ENCODE measurements at regions not wholly inside any gene's neighbourhood (a gene's known extent, or its start where the extent isn't known, plus 50 kb on each side); places are given as distances from the start of the nearest gene placed in this dataset.

DNA sequence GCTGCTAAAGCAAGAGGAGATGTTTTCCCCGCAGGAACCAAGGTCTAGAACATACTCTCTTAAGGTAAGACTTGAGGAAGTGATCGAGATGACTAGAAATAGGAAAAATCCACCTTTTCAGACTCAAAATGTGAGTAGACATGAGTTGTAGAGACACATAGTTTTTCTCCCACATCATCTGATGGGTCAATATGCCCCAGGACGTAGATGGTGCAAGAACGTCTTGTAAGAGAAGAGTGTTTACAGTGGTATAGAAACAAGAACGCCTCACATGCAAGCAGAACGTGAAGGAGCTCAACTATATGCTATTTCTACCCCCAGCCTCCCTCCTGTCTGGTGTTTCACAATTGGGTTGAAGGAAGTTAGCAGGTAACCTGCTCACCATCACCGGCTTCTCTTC lies 144.0 kb upstream of the BACE2 start:
- H3K36me3 ChIP-seq (ENCODE audit: control insufficient read depth, insufficient read depth, low read length): no peaks in the 10 kb centered on the region
- no peaks in the 10 kb centered on the region for H3K9me3 ChIP-seq (ENCODE audit: control insufficient read depth, insufficient read depth, low read length)
- H3K4me3 ChIP-seq (ENCODE audit: low read depth, low read length): no peak overlapping the region
- no peaks in the 10 kb centered on the region for H3K27me3 ChIP-seq (ENCODE audit: control insufficient read depth, insufficient read depth, low read length)
- no peaks in the 10 kb centered on the region for H3K4me1 ChIP-seq (ENCODE audit: control insufficient read depth, insufficient read depth, low read length)
- H3K9ac ChIP-seq (ENCODE audit: low read depth, low read length): no peak overlapping the region

DNA sequence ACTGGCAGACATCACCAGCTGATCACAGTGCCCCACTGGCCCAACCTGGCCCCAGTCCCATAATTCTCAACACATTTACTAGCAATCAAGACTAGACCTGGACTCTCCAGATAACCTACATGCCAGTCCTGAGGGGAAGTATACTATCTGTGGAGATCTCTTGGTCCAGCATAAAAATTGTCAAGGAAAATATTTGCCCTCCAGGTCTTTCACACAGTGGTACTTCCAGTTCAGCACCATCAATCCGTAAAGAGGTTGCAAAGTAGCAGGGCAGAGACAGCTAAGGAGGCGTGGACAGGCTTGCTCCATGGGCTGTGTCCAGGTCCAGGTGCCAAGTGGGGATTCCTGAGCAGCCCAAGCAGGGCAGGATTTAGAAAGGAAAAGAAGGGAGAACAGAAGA lies 143.6 kb upstream of the BACE2 start:
- H3K27me3 ChIP-seq (ENCODE audit: control insufficient read depth, insufficient read depth, low read length): no peaks in the 10 kb centered on the region
- H3K36me3 ChIP-seq (ENCODE audit: control insufficient read depth, insufficient read depth, low read length): no peaks in the 10 kb centered on the region
- H3K4me1 ChIP-seq (ENCODE audit: control insufficient read depth, insufficient read depth, low read length): no peaks in the 10 kb centered on the region
- no peak overlapping the region for H3K9ac ChIP-seq (ENCODE audit: low read depth, low read length)
- H3K4me3 ChIP-seq (ENCODE audit: low read depth, low read length): no peak overlapping the region
- no peaks in the 10 kb centered on the region for H3K9me3 ChIP-seq (ENCODE audit: control insufficient read depth, insufficient read depth, low read length)

DNA sequence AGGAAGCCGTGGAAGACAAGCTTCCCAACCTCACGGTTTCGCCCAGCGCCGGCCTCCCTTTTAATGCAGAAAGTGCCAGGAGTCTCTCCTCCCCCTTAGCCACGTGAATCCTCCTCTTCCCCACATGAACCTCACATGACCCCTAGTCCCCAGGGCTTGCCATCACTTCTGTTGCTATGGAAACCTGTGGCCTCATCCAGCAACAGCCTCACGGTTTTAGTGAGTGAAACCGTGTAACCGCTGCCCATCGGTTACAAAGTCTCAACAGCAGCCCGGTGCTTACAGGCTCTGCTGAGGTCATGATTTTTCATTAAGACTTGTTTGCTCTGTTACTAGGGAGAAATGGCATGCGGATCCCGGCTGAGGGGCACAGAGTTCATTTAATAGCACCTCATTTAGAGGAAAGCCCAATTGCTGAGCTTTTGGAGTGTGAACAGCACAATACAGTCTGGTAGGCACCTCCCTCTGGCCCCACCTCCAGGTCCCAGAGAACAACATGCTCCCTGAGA lies 143.2 kb upstream of the BACE2 start:
- Histone ChIP-seq H3K36me3 (ENCODE audit: control insufficient read depth, insufficient read depth, low read length) (no peaks in the 10 kb centered on the region), H3K9ac (ENCODE audit: low read depth, low read length) (no peak overlapping the region), H3K4me1 (ENCODE audit: control insufficient read depth, insufficient read depth, low read length) (no peaks in the 10 kb centered on the region), H3K9me3 (ENCODE audit: control insufficient read depth, insufficient read depth, low read length) (no peaks in the 10 kb centered on the region), H3K4me3 (ENCODE audit: low read depth, low read length) (no peak overlapping the region), H3K27me3 (ENCODE audit: control insufficient read depth, insufficient read depth, low read length) (no peaks in the 10 kb centered on the region)

DNA sequence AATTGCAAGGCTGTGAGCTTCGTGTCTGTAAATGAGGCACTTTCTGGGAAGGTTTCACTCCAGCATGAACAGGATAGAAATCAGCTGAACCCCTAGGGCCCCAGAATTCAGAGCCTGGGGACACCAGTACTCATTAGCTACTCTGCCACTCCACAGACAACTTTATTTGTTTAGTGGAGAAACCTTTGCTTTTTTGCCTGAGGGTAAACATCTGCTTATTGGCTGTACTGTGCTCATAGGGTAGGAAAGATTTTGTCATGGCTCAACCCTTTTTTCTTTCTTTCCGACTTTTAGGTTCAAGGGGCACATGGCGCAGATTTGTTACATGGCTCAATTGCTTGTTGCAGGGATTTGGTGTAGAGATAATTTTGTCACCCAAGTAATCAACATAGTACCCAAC lies 138.4 kb upstream of the BACE2 start:
- no peak overlapping the region for H3K4me3 ChIP-seq (ENCODE audit: low read depth, low read length)
- H3K9me3 ChIP-seq (ENCODE audit: control insufficient read depth, insufficient read depth, low read length): no peaks in the 10 kb centered on the region
- no peaks in the 10 kb centered on the region for H3K27me3 ChIP-seq (ENCODE audit: control insufficient read depth, insufficient read depth, low read length)
- no peaks in the 10 kb centered on the region for H3K4me1 ChIP-seq (ENCODE audit: control insufficient read depth, insufficient read depth, low read length)
- H3K36me3 ChIP-seq (ENCODE audit: control insufficient read depth, insufficient read depth, low read length): no peaks in the 10 kb centered on the region
- no peak overlapping the region for H3K9ac ChIP-seq (ENCODE audit: low read depth, low read length)

DNA sequence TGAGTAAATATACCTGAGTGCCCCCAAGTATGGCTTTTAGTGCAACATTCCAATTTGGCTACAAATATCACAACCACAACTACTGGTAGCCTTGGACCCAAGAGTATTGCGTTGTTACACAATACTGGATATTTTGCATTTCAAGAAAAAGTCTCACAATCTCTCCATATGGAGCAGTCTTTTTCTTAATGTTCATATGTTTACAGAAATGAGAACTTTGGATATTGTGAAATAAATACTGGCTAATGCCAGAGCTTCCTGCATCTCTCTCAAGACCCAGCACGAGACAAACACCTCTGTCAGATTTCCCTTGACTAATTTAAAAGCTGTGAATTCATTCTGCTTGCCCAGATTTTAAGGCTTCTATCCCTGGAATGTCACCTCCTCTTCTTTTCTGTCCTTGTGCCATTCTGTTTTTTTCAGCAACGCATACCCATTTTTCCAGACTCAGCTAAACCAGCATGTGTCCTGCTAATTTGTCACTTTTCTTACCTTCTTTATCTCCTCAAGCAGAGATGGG lies 136.2 kb upstream of the BACE2 start:
- Histone ChIP-seq H3K36me3 (ENCODE audit: control insufficient read depth, insufficient read depth, low read length) (no peaks in the 10 kb centered on the region), H3K27me3 (ENCODE audit: control insufficient read depth, insufficient read depth, low read length) (no peaks in the 10 kb centered on the region), H3K9ac (ENCODE audit: low read depth, low read length) (no peak overlapping the region), H3K4me1 (ENCODE audit: control insufficient read depth, insufficient read depth, low read length) (no peaks in the 10 kb centered on the region), H3K4me3 (ENCODE audit: low read depth, low read length) (no peak overlapping the region), H3K9me3 (ENCODE audit: control insufficient read depth, insufficient read depth, low read length) (no peaks in the 10 kb centered on the region)

DNA sequence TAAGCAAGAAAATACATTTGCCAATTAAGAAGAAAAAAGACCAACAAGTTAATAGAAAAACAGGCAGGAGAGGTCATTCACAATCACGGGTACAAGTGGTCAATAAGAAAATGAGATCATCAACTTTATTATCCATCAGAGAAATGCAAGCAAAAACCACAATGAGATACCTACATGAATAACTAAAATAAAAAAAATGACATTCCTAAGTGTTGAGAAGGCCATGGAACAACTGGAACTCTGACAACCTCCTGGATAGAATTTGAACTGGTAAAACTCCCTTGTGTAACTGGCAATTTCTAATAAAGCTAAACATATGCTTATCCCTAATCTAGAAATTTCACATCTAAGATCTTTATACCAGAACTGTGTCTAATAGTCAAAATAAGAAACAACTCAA lies 135.4 kb upstream of the BACE2 start:
- Histone ChIP-seq H3K9ac (ENCODE audit: low read depth, low read length) (no peak overlapping the region), H3K4me3 (ENCODE audit: low read depth, low read length) (no peak overlapping the region), H3K9me3 (ENCODE audit: control insufficient read depth, insufficient read depth, low read length) (no peaks in the 10 kb centered on the region)

DNA sequence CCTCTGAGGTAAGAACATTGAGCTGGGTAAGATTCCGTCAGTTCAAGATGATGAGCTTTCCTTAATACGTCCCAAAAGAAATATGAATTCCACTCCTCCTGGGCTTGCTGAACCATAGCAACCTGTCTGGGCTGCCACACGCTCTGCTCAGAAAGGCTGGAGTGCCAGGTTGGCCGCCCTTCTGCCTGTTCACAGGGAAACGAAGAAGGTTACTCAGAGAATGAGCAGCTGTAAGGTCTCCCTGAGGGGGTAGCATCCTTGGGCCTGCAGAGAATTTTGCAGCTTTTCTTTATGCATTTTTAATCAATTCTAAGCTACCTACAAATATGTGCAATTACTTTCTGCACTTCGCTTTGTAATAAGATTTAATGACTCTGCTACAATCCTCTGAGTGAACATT lies 130.7 kb upstream of the BACE2 start:
- H3K4me1 ChIP-seq (ENCODE audit: control insufficient read depth, insufficient read depth, low read length): no peaks in the 10 kb centered on the region
- H3K4me3 ChIP-seq (ENCODE audit: low read depth, low read length): no peak overlapping the region
- no peak overlapping the region for H3K9ac ChIP-seq (ENCODE audit: low read depth, low read length)
- H3K27me3 ChIP-seq (ENCODE audit: control insufficient read depth, insufficient read depth, low read length): no peaks in the 10 kb centered on the region
- H3K36me3 ChIP-seq (ENCODE audit: control insufficient read depth, insufficient read depth, low read length): no peaks in the 10 kb centered on the region
- no peaks in the 10 kb centered on the region for H3K9me3 ChIP-seq (ENCODE audit: control insufficient read depth, insufficient read depth, low read length)

More for the DNA sequence above, 135.4 kb upstream of the BACE2 start:
- no peaks in the 10 kb centered on the region for H3K4me1 ChIP-seq (ENCODE audit: control insufficient read depth, insufficient read depth, low read length)
- H3K36me3 ChIP-seq (ENCODE audit: control insufficient read depth, insufficient read depth, low read length): no peaks in the 10 kb centered on the region
- H3K27me3 ChIP-seq (ENCODE audit: control insufficient read depth, insufficient read depth, low read length): no peaks in the 10 kb centered on the region

DNA sequence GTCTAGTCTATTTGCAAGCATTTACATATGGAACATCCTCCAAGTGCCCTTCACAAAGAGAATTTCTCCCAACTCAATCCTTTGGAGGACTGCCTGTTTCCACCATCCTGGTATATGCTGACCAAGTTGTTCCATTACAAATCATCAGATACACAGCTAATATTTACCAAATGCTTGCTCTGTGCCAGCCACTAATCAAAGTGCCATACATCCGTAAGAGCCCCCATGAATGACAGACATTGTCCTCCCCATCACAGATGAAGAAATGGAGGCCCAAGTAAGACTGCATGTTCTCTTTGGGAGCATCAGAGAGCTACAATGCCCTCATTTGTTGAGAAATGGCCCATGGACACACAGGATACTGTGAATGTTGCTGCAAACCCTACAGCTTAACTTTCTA lies 130.0 kb upstream of the BACE2 start:
- no peak overlapping the region for H3K9ac ChIP-seq (ENCODE audit: low read depth, low read length)
- no peak overlapping the region for H3K4me3 ChIP-seq (ENCODE audit: low read depth, low read length)
- no peaks in the 10 kb centered on the region for H3K27me3 ChIP-seq (ENCODE audit: control insufficient read depth, insufficient read depth, low read length)
- no peaks in the 10 kb centered on the region for H3K9me3 ChIP-seq (ENCODE audit: control insufficient read depth, insufficient read depth, low read length)
- no peaks in the 10 kb centered on the region for H3K4me1 ChIP-seq (ENCODE audit: control insufficient read depth, insufficient read depth, low read length)
- H3K36me3 ChIP-seq (ENCODE audit: control insufficient read depth, insufficient read depth, low read length): no peaks in the 10 kb centered on the region

DNA sequence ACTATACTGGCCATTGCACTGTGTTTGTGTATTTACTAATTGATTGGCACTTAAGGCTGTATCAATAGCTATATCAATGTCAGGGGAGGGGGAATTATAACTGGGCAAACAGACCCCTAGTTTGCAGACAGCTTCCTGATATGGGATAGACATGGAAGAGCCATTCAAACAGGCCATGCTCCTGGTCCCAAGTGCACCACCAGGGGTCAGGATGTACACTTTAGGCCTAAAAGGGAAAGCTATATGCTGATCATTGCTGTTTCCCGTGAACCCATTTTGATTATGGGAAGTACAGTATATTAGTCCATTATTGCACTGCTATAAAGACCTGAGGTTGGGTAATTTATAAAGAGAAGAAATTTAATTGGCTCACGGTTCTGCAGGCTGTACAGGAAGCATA lies 124.9 kb upstream of the BACE2 start:
- no peaks in the 10 kb centered on the region for H3K27me3 ChIP-seq (ENCODE audit: control insufficient read depth, insufficient read depth, low read length)

DNA sequence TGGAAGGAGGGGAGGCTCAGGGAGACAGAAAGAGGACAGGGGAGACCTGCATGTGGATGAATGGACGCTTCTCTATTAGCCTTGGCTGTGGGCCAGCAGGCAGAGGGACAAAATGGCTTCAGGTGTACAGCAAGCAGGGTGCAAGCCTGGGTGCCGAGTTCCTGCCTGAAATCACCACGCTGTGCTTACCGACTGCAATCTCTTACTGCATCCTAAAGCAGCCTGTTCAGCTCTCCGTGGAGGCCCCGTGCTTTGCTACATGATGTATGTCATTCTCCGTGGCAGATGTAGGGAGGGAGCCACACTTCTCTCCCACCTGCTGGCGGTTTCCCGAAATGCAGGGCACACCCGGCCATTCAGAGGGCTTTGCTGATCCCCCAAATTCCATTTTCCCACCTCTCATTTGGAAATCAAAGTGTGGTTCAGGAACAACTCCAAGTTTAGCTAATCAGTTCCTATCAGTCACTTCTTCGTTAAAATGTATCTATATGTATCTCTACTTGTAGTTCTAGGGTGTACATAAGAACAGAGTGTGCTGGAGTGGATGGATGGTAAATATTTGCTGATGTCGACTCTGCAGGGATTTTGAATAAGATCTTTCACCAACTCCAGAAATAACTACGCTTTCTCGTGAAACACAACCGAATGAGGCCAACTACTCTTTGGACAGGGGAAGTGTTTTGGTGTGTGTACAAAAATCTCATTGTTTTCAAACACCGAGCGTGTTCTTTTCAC lies 122.3 kb upstream of the BACE2 start:
- no peak overlapping the region for H3K9ac ChIP-seq (ENCODE audit: low read depth, low read length)
- H3K9me3 ChIP-seq (ENCODE audit: control insufficient read depth, insufficient read depth, low read length): no peaks in the 10 kb centered on the region
- no peaks in the 10 kb centered on the region for H3K36me3 ChIP-seq (ENCODE audit: control insufficient read depth, insufficient read depth, low read length)
- H3K27me3 ChIP-seq (ENCODE audit: control insufficient read depth, insufficient read depth, low read length): no peaks in the 10 kb centered on the region
- no peak overlapping the region for H3K4me3 ChIP-seq (ENCODE audit: low read depth, low read length)
- peaks cover 9% of the 10 kb centered on the region for H3K4me1 ChIP-seq (ENCODE audit: control insufficient read depth, insufficient read depth, low read length)

More for the DNA sequence above, 124.9 kb upstream of the BACE2 start:
- Histone ChIP-seq H3K4me3 (ENCODE audit: low read depth, low read length) (no peak overlapping the region), H3K36me3 (ENCODE audit: control insufficient read depth, insufficient read depth, low read length) (no peaks in the 10 kb centered on the region), H3K9ac (ENCODE audit: low read depth, low read length) (no peak overlapping the region), H3K4me1 (ENCODE audit: control insufficient read depth, insufficient read depth, low read length) (peaks cover 9% of the 10 kb centered on the region), H3K9me3 (ENCODE audit: control insufficient read depth, insufficient read depth, low read length) (no peaks in the 10 kb centered on the region)

DNA sequence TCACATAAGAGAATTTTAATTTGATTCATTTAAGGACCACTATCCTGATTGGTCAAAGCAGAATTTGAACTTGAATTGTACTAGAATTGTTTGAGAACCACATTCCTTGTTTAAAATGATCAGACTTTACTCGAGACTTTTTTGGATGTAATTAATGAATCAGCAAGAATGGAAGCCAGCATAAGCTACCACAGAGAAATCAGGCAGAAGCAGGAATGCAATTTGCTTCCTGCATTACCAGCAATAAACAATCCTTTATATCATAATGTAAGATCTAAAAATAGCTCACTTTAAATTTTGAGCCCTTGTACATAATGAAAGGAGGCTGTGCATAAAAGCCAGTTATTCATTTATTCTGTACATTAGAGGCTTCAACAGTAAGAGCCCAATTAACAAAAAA lies 119.8 kb upstream of the BACE2 start:
- Histone ChIP-seq H3K36me3 (ENCODE audit: control insufficient read depth, insufficient read depth, low read length) (no peaks in the 10 kb centered on the region), H3K9ac (ENCODE audit: low read depth, low read length) (no peak overlapping the region), H3K9me3 (ENCODE audit: control insufficient read depth, insufficient read depth, low read length) (no peaks in the 10 kb centered on the region), H3K27me3 (ENCODE audit: control insufficient read depth, insufficient read depth, low read length) (no peaks in the 10 kb centered on the region), H3K4me1 (ENCODE audit: control insufficient read depth, insufficient read depth, low read length) (peaks cover 9% of the 10 kb centered on the region), H3K4me3 (ENCODE audit: low read depth, low read length) (no peak overlapping the region)

DNA sequence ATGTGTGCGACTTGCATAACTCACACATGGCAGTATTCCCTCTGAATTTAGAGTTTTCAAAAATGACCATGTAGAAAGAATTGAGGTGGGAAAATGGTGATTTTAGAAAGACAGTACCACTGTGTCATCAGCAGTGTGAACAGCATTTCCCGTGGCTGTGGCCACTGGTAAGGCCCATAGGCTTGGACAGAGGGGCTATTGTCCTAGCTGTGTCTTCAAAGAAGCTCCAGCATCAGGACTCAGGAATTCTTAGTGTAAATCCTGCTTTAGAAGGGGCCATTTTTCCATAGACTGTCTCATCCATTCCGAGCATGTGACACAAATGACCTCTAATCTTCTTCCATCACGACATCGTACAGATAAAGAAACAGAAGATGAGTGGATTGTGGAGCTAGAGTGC lies 119.3 kb upstream of the BACE2 start:
- no peak overlapping the region for H3K4me3 ChIP-seq (ENCODE audit: low read depth, low read length)
- H3K36me3 ChIP-seq (ENCODE audit: control insufficient read depth, insufficient read depth, low read length): no peaks in the 10 kb centered on the region
- no peaks in the 10 kb centered on the region for H3K27me3 ChIP-seq (ENCODE audit: control insufficient read depth, insufficient read depth, low read length)
- no peak overlapping the region for H3K9ac ChIP-seq (ENCODE audit: low read depth, low read length)
- H3K4me1 ChIP-seq (ENCODE audit: control insufficient read depth, insufficient read depth, low read length): peaks cover 9% of the 10 kb centered on the region
- H3K9me3 ChIP-seq (ENCODE audit: control insufficient read depth, insufficient read depth, low read length): no peaks in the 10 kb centered on the region
